Cerebellar cortex (tissue), 1 donor: ENCODE measurements at regions not wholly inside any gene's neighbourhood (a gene's known extent, or its start where the extent isn't known, plus 50 kb on each side); places are given as distances from the start of the nearest gene placed in this dataset.
"Not testable (repeated sequence)": the region's sequence is repeated elsewhere in the genome, so short reads cannot be mapped to it uniquely, and the experiment has no call there.

Experiments
- DNase-seq: peaks from one replicate; pipeline ENCODE4 v3.0.0-alpha.2; 2015; ENCODE audit warnings: low spot score

DNA sequence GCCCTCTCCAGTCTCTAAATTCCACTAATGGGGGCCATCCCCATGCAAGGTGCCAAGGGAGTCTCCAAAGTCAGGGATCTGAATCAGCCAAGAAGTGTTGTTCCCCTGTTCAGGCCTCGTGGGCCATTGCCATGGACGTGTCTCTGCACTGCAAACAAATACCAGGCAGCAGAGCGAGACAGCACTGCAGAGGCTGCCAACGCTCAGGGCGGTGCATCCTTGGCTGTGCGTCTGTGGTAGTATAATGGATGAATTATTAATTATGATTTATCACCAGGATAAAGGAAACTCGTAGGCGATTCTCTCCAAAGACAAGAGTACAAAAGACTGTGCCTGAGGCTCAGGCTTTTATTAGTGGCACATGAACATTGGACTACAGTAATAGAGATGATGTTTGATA lies 122.3 kb upstream of the NTF3 start:
- no peak for DNase-seq

GRCh38 chr12:5310151-5310550 lies 121.8 kb upstream of the NTF3 start:
- DNase-seq: no peak

GRCh38 chr12:5317556-5317955 lies 114.4 kb upstream of the NTF3 start:
- no peak for DNase-seq

GRCh38 chr12:5318874-5319273 lies 113.0 kb upstream of the NTF3 start:
- no peak for DNase-seq

DNA sequence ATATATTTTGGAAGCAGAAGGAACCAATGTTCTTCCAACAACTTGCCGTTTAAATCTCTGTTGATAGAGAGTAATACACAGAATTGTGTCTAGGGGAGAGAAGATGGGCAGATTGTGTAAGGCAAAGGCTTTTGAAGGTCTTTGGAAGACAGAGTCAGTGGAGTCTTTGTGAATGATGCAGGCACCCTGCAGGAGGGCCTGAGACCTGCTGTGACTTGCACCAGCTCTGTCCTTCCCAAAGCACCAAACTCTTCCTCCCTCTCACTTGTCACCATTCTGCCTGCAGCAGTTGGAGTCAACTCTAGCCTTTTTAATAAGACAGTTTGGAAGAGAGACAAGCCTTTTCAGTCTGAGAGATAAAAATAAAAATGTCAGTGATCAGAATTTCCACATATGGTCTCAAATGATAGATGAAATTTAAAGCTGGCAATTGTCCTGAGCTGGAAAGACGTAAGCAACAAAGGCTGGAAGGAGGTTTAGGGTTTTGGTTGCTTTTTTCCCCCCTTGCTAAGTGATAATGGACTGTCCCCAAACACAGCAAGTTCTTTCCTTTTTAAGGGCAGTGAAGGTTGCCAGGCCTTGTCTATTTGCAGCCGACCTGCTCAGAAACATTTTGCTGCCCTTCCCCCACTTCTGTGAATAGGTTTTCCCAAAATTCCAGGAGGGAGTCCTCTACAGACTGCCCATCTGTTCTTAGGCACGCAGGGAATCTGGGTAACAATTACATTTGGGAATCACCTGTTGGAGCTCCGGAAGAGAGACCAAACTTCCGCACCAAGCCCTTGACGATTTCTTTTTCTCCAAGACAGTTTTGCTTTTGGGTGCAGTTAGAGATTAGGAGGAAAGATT lies 103.0 kb upstream of the NTF3 start:
- DNase-seq: peak; percentile 3

DNA sequence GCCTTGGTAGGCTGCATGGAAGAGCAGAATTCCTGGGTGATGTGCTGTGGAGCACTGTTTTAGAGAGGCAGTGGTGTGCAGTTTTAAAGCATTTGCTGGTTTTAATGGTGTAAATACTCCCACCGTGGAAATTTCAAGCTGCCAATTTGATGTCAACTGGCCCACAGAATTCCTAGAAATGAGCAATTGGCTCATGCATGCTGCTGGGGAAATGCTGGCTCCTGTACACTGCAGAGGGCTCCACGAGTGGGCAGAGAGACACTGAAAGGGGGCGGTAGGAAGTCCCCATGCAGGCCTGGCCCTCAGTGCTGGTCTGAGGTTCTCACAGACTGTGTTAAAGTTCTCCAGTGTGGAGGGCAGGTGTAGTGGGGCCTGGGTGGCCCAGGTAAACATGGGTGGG lies 99.4 kb upstream of the NTF3 start:
- DNase-seq: no peak

DNA sequence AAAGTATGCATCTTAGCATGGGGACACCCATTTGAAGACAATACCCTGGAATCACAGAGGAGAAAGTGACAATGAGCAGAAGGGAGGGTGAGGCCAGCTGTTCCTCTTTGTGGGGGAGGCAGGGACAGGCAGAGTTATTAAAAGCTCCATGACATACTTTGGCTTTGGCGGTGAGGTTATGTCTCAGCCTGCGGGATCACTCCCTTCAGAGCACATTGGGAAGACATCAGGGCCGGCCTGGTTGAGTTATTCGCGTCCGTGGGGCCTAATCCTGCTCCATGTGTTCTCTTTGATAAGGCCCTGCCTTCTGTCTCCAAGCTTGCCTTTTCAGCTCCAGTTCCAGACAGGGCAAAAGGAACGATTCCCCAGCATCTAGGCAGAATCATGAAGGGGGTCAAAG lies 98.8 kb upstream of the NTF3 start:
- no peak for DNase-seq

DNA sequence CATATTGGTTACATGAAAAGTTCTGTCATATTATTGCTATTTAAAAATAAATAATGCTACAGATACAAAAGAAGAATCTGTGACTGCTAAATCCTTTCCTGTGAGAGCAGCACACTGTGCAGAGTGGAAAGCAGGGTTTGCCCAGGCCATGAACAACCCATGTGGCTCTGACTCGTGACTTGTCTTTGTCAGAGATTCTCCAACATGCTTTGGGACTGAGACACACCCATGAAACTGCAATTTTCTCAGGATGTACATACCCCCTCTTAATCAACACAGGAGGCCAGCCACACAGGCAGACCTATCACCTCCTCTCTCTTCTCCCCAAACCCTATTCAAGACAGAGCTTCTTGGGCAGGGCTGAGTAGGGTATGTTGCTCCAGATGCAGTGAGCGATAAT lies 96.8 kb upstream of the NTF3 start:
- no peak for DNase-seq

DNA sequence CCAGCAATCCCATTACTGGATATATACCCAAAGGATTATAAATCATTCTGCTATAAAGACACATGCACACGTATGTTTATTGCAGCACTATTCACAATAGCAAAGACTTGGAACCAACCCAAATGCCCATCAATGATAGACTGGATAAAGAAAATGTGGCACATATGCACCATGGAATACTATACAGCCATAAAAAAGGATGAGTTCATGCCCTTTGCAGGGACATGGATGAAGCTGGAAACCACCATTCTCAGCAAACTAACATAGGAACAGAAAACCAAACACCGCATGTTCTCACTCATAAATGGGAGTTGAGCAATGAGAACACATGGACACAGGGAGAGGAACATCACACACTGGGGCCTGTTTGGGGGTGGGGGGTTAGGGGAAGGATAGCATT lies 90.8 kb upstream of the NTF3 start:
- not testable (repeated sequence) for DNase-seq

DNA sequence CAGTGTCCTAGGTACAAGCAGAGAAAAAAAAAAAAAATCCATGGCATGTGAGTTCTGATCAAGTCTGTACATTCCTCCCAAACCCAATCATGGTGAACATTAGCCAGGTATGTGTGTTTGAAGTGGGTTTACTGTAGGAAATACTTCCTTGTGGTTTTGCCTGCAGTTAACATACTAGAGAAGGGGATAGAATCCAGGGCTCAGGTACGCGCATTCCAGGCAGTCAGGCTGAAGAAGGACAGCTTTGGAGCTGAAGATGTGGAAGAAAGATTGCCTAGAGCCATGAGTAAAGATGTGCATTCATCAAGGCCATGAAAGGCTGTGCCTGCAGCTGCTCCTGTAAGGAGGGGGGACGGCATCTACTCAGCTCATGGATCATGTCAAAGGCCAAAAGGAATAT lies 88.2 kb upstream of the NTF3 start:
- DNase-seq: no peak

GRCh38 chr12:5344131-5344530 lies 87.8 kb upstream of the NTF3 start:
- DNase-seq: no peak

- no peak for DNase-seq
Measured at GRCh38 chr12:5345534-5345933, 86.4 kb upstream of the NTF3 start.

GRCh38 chr12:5348057-5348456 lies 83.9 kb upstream of the NTF3 start:
- DNase-seq: no peak

GRCh38 chr12:5348491-5348890 lies 83.4 kb upstream of the NTF3 start:
- DNase-seq: no peak

DNA sequence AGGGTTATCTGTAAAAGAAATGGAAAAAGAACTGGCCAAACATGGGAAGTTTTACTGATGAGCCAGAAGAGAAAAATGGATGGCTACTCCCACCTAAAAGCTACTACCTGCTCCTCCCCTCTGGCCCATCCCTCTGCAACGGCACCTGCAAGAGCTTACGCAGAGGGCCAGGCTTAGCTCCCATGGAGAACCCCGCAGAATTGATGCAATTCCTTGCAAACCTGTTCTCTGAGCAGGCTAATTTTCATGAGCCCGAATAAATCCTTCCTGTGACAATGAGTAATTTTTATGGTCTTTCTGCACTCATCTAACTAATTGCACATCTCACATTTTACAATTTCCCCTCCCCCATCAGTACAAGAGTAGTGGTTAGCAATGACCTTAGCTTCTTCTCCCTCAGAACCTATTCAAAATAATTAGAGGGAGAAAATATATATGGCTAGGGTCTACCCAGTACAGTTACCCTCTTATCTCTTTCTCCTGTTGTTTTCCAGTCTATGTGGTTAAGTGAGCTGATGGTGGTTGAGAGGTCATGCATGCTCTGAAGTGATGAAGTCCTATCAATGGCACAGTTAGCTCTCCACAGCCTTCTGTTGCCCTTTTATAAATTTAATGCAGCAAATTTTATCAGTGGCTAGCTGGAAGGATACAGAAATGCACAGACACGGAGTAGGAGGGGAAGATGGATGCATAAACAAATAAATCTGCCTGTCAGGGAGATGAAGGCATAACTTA lies 67.7 kb upstream of the NTF3 start:
- DNase-seq: no peak

- DNase-seq: no peak
Measured at GRCh38 chr12:5369298-5369697, 62.6 kb upstream of the NTF3 start.

GRCh38 chr12:5371631-5372030 lies 60.3 kb upstream of the NTF3 start:
- no peak for DNase-seq

DNA sequence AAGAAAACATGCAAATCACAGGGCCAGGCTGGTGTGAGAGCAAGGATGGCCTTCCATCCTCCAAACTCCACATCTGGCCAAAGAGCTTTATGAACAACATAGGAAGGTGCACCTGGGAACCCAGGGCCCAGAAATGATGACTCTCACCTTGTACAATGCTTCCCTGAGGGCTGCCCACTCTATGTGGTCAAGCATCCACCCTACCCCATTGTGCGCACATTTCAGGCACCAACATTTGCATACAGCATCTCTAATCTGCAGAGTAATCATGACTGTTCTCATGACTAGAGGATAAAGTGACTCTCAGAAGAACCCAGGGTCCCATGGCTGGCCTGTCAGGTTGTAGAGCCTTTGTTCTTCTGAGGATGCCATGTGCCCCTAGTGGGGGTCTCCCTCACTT lies 57.2 kb upstream of the NTF3 start:
- DNase-seq: no peak

DNA sequence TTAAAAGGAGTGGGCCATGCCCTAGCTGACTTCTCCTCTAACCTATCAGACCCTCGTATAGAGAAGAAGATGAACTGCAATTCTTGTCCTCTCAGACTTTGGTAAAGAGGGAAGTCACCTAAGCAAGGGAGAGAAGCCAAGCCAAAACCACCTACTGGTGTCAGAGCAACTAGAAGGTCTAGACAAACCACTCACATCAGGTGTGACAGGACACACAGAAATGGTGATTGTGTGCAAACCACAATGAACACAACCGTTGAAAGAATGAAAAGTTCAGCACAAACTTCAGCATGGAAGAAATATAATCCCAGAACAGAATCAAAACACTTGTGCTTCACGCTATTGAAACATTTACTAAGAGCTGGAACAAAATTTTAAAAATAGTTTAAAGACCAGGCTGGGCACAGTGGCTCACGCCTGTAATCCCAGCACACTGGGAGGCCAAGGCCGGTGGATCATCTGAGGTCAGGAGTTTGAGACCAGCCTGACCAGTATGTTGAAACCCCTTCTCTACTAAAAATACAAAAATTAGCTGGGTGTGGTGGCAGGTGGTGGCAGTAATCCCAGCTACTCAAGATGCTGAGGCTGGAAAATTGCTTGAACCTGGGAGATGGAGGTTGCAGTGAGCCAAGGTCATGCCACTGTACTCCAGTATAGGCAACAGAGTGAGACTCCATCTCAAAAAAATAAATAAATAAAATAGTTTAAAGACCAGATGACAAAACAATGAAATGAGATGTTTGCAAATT lies 56.2 kb upstream of the NTF3 start:
- no peak for DNase-seq

GRCh38 chr12:5376591-5377207 lies 55.2 kb upstream of the NTF3 start:
- no peak for DNase-seq

- no peak for DNase-seq
Measured at GRCh38 chr12:5377997-5378592, 53.8 kb upstream of the NTF3 start.
